NOMO-1 (cell line): ENCODE measurements at regions not wholly inside any gene's neighbourhood (a gene's known extent, or its start where the extent isn't known, plus 50 kb on each side); places are given as distances from the start of the nearest gene placed in this dataset.
"Not testable (repeated sequence)": the region's sequence is repeated elsewhere in the genome, so short reads cannot be mapped to it uniquely, and the experiment has no call there.

ENCODE experiments used
- DNase-seq, 2 experiments: peaks; one replicate each; lab custom pipeline; 2025; ENCODE audit not compliant: unreplicated experiment in 2 of 2; lab: John Stamatoyannopoulos, UW

- no peak for DNase-seq
These were observed 511.2 kb upstream of the GRAMD2B start for GRCh38 chr5:125912028-125912427.

- no peak for DNase-seq
These were observed 510.0 kb upstream of the GRAMD2B start for GRCh38 chr5:125913200-125913599.

- DNase-seq = no peak
These were observed 508.7 kb upstream of the GRAMD2B start for GRCh38 chr5:125914471-125914870.

GRCh38 chr5:125923958-125924357, 499.3 kb upstream of the GRAMD2B start:
- DNase-seq = not testable (repeated sequence)

GRCh38 chr5:125926172-125926571, 497.0 kb upstream of the GRAMD2B start:
- no peak for DNase-seq

- DNase-seq = no peak
These were observed 494.5 kb upstream of the GRAMD2B start for GRCh38 chr5:125928663-125929062.

- DNase-seq = no peak
These were observed 473.1 kb upstream of the GRAMD2B start for GRCh38 chr5:125950012-125950615.

GRCh38 chr5:125961150-125961549, 462.1 kb upstream of the GRAMD2B start:
- no peak for DNase-seq

- no peak for DNase-seq
These were observed 457.6 kb upstream of the GRAMD2B start for GRCh38 chr5:125965577-125965976.

- DNase-seq = no peak
These were observed 455.6 kb upstream of the GRAMD2B start for GRCh38 chr5:125967576-125967975.

- no peak for DNase-seq
These were observed 454.0 kb upstream of the GRAMD2B start for GRCh38 chr5:125969011-125969813.

GRCh38 chr5:125969814-125970171, 453.4 kb upstream of the GRAMD2B start:
- no peak for DNase-seq

GRCh38 chr5:125970631-125971307, 452.4 kb upstream of the GRAMD2B start:
- no peak for DNase-seq

GRCh38 chr5:125972706-125973105, 450.5 kb upstream of the GRAMD2B start:
- DNase-seq = no peak

- no peak for DNase-seq
These were observed 448.5 kb upstream of the GRAMD2B start for GRCh38 chr5:125974679-125975078.

- DNase-seq = no peak
These were observed 446.7 kb upstream of the GRAMD2B start for GRCh38 chr5:125976421-125977000.

GRCh38 chr5:125978015-125978414, 445.2 kb upstream of the GRAMD2B start:
- DNase-seq = no peak

- DNase-seq = no peak
These were observed 443.6 kb upstream of the GRAMD2B start for GRCh38 chr5:125979636-125980035.

- DNase-seq = no peak
These were observed 442.2 kb upstream of the GRAMD2B start for GRCh38 chr5:125981016-125981415.

- no peak for DNase-seq
These were observed 435.4 kb upstream of the GRAMD2B start for GRCh38 chr5:125987677-125988255.

GRCh38 chr5:125992050-125992449, 431.2 kb upstream of the GRAMD2B start:
- no peak for DNase-seq
